Daoy (cell line): ENCODE measurements at regions not wholly inside any gene's neighbourhood (a gene's known extent, or its start where the extent isn't known, plus 50 kb on each side); places are given as distances from the start of the nearest gene placed in this dataset.

Source experiments
- DNase-seq: peaks from one replicate; pipeline ENCODE4 v3.0.0-alpha.2; 2015; ENCODE audit warnings: low read depth

- DNase-seq = no peak
Observed at GRCh38 chr12:30437616-30438015, 258.1 kb downstream of the IPO8 start.

GRCh38 chr12:30437044-30437443, 258.6 kb downstream of the IPO8 start:
- no peak for DNase-seq

- DNase-seq = no peak
Observed at GRCh38 chr12:30428098-30428497, 267.6 kb downstream of the IPO8 start.

DNA sequence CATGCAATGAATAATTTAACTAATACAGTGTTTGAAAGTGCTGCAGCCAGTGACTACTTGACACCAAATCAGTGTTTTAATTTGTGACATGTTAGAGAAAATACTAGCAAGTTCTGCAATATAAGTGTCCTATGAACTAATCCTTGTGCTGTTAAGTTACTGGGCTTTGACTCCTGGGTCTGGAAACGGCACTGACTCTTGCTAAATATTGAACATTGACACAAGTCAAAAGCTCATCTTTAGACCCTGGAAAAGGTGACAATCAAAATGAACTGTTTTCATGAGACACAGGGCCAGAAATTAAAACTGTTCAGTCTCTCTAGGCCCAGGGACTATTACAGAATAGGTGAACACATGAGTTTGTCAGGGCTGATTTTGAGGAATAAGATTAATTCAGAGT, 268.1 kb downstream of the IPO8 start:
- DNase-seq = no peak

DNA sequence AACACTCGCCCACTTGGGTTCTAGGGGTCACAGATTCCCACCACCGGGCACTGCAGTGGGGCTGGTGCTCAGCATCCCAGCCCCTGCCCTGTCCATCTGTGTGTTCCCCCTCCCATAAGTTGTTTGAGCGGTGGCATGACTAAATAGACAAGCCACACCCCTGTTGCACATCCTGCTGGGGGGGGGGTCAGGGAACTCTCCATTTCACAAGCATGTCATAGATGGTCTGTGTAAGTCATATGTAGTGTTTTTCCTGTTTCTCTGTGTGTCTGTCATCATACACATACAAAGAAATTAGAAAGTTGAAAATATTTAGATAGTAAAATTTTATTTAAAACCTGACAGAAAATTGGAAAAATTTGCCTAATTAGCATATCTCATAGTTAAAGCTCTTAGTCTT, 270.2 kb downstream of the IPO8 start:
- no peak for DNase-seq

DNA sequence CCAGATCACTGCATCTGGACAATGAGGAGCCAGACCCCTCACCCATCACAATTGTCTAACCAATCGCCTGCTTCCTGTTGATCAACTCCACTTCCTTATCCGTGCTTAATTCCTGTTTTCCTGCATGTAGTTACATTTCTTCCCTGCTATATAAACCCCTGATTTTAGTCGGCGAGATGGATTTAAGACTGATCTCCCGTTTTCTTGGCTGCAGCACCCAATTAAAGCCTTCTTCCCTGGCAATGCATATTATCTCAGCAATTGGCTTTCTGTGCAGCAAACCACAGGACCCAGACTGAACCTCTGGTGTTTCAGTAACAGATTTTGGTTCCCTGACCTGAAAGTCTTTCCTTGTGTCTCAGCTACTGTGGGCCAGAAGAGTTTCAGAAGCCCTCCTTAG, 272.3 kb downstream of the IPO8 start:
- DNase-seq = no peak

DNA sequence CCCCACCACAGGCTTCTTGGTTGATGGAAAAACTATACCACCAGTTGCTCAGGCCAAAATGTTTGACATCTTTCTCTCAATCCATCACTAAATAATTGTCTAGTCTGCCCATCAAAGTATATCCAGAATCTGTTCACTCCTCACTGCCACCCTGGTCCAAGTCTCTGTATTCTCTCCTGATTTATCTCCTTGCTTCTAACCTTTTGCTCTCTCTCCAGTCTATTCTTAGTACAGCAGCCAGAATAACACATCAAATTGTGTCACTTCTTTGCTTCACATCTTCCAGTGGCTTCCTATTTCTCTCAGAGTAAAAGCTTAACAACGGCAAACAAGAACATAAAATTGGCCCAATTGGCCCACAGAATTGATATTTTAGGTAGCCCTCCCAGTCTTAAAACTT, 272.8 kb downstream of the IPO8 start:
- no peak for DNase-seq

GRCh38 chr12:30420561-30420960, 275.1 kb downstream of the IPO8 start:
- DNase-seq = no peak

DNA sequence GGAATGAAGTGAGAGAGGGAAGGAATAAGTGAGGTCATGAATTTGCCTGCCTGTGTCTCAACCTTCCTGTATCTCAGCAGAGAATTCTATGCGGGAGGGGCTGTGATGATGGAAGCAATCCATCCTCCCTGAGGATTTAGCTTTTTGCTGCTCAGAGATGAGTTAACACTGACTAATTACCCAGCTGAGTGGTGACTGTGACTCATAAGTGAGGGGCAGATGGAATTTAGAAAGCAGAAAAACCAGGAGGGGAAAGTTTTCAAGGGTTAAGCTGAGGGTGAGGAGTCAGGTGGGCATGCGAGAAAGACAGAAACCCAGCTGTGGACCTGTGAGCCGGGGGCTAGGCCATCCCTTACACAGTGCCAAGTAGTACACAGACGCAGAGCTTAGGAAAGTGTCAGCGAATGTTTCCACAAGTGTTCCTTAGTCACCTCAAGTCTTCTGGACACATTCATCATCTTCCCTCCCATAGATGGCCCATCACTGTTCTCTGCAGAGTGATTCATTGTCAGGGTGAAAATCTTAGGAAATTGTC, 277.9 kb downstream of the IPO8 start:
- DNase-seq = peak; percentile 11

DNA sequence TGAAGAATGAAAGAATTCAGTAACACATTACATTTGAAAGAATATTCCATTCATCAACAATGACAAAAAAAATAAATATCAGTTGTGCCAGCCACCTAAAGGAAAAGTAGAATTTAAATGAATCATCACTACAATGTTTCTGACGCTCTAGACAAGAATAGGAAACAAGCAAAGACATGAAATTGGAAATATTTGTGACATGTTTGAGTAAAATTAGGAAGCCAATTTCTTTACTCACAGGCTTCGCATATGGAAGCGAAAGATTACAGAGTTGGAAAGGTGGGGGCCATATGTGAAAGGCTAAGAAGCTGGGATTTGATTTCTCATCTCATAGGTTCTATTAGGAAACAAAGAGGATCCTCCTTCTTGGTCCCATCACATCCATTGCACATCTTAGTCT, 279.0 kb downstream of the IPO8 start:
- DNase-seq = no peak

GRCh38 chr12:30415777-30416176, 279.9 kb downstream of the IPO8 start:
- no peak for DNase-seq

DNA sequence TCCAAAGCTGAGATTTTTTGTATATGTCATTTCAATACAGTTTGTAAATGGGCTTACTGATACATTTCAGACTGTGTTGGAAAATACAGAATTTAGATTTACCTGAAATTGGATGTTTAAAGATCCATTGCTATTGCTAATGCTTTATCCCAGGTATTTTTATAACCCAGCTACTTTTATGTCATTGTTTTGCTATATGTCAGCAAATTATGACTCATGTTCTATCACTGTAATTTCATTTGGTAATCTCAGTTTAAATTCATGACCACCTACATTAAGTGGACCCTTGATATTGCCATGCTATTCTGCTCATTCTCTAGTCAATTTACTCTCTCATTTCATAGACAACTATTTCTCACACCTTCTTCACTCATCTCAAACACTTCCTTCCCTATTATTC, 281.2 kb downstream of the IPO8 start:
- no peak for DNase-seq

- DNase-seq = no peak
Observed at GRCh38 chr12:30400349-30400748, 295.3 kb downstream of the IPO8 start.

DNA sequence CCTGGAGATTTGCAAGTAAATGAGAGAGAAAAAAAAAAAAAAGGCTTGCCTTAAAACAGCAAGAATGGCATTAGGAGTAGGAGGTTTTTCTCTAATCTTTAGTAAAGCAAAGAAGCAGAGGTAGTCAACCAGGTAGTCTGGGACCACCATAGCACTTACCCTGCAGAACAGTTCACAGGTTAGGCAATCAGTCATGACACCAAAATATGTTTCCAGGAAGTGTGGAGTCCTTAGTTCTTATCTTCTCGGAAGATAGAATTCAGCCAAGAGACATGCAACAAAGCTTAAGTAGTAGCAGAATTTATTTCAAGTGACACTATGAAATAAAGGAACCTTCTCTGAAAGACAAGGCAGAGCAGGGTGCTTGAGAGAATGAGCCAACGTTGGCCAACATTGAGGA, 295.8 kb downstream of the IPO8 start:
- DNase-seq = no peak

- DNase-seq = no peak
Observed at GRCh38 chr12:30396576-30396975, 299.1 kb downstream of the IPO8 start.

DNA sequence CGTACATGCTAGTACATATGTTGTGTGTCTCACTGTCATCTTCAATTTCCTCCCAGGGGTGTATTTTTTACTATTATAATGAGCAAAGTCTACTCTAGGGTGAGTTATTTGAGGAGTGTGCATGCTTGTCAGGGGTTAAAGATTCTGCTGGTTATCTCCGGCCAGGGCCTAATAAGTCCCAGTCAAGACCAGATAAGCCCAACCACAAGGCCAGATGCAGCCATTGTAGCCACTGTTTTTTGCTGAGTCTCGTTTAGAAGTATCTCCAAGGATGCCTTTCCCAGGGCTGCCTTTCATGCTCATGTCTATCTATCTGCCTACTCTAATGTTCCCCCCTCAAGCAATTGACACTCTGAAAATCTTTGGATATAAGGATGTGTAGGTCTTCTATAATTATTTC, 300.5 kb downstream of the IPO8 start:
- no peak for DNase-seq

GRCh38 chr12:30391766-30392366, 303.8 kb downstream of the IPO8 start:
- DNase-seq = no peak

- no peak for DNase-seq
Observed at GRCh38 chr12:30385706-30386105, 310.0 kb downstream of the IPO8 start.

DNA sequence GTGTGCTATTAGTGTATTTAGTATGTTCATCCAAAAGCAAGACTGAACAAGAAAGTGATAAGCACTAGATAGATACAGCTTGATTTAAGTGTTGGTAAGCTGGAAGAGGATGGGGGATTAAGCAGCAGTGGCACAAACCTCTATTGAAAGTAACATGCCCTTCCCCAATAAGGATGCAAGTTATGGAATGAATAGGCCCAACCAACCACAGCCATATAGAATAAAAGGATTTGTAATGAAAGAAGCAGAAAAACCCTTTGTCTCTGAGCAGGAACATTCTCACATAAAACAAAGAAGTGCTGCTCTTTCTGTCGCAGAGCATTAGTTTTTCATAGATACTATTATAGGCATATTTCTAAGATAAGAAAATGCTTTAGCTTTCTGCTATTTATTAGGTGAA, 310.7 kb downstream of the IPO8 start:
- DNase-seq = no peak

DNA sequence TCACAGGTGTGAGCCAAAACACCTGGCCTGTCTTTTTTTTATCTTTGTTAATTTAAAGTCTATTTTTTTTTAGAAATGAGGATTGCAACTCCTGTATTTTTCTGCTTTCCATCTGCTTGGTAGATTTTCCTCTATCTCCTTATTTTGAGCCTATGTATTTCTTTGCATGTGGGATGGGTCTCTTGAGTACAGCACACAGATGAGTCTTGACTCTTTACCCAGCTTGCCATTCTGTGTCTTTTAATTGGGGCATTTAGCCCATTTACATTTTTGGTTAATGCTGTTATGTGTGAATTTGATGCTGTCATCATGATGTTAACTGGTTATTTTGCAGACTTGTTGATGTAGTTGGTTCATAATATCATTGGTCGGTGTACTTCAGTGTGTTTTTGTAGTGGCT, 317.4 kb downstream of the IPO8 start:
- DNase-seq = no peak

DNA sequence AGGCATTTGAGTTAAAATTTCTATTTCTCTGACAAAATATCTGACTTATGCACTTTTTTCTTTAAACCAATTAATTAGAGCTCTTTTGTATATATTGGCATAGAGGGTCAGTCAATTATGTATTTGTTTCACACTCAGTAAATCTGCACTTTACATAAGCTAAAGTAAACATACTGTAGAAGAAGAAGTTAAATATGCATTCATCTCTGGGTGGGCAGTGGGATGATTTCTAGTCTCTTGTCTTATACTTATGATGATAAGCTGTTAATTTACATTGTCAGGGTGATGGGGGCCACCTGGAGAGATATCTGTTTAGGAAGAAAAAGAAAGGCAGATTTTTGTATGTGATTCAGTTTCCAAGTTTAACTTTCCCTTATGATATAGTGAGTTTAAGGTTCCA, 330.8 kb downstream of the IPO8 start:
- DNase-seq = no peak

- no peak for DNase-seq
Observed at GRCh38 chr12:30361145-30361544, 334.5 kb downstream of the IPO8 start.

DNA sequence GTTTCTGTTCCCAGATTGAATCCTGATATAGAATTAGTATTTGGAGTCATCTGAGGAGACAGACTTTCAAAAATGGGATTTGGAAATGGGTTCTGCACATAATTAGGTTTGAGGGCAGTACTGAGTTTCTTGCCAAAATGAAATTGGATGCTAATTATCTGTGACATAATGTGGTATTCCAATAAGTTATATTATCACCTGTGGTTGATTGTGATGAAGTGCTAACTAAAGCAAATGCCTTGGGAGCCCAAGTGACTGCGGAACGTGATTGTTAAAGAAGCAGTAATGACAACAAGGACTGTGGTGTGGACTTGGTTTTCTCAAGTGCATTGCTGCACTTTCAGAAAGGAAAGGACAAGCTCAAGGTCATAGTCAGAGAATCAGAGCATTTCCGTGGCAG, 337.0 kb downstream of the IPO8 start:
- DNase-seq = no peak

DNA sequence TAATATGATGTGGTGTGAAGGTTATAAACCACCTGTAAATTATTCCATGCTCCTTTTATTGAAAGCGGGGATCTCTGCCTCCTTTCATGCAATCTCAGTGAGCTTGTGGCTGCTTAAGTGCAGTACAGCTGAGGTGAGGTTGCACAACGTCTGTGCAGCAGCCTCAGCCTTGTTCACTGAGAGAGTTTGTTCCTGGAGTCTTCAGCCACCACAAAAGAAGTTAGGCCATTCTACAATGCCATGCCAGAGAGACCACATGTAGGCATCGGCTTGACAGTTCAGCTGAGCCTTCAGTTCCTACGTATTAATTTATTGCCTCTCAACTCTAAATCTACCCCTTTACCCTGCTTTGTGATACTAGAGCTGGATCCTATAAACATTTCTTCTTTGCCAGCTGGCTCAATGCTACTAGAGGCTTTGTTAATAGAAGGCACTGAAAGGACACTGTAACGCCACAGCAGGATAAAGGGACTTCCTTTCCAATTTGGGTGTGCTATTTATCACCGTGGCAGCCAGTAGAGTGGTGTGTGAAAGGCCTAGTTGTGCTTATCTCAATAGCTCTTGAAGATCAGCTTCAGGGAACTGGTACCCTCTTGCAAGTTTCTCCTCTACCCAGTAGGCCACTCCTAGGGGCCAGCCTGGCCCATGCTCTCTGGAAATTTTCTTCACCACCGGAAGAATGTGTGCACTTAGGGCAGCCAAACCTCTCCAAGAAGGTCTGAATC, 337.7 kb downstream of the IPO8 start:
- DNase-seq = no peak
